ENCODE measurements at regions not wholly inside any gene's neighbourhood (a gene's known extent, or its start where the extent isn't known, plus 50 kb on each side); places are given as distances from the start of the nearest gene placed in this dataset.

GRCh38 chr2:128413718-128414341 is 95.2 kb upstream of the HS6ST1 start:
- TF ChIP-seq CTCF (IDR thresholded peaks at IDR 0.05; ENCODE audit: low read length) (no peak), EZH2phosphoT487 (IDR thresholded peaks at IDR 0.05; ENCODE audit: low read length) (no peak)
